ENCODE measurements at regions not wholly inside any gene's neighbourhood (a gene's known extent, or its start where the extent isn't known, plus 50 kb on each side); places are given as distances from the start of the nearest gene placed in this dataset.

- no peak for DNase-seq (ENCODE audit: low read depth in 4 of 4, low spot score in 2 of 4)
Measured at GRCh38 chr12:19707948-19708409, 268.7 kb downstream of the AEBP2 start.

DNA sequence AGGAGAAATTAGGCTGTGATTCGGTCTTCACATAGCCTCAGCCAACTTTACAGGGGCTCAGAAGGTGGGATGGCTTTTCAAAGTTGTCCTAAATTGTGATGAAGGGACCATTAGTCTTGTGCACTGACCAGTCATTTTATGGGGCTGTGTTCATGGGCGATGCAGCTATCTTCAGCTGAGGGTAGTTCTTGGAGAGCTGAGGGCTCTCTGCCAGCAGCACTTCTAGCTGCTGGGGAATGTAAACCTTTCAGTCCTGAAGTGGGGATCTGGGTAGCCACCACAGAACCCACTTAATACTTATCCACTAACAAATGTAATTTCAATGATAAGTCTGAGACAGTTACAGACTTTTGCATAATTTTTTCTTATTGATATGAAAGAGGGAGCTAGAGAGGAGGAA lies 270.6 kb downstream of the AEBP2 start:
- no peak for DNase-seq (ENCODE audit: low read depth in 4 of 4, low spot score in 2 of 4)

GRCh38 chr12:19710811-19711793 lies 271.8 kb downstream of the AEBP2 start:
- peak in 2 of 4 donors; percentile 31 to 39 for DNase-seq (ENCODE audit: low read depth in 4 of 4, low spot score in 2 of 4)

- DNase-seq (ENCODE audit: low read depth in 4 of 4, low spot score in 2 of 4) = no peak
Measured at GRCh38 chr12:19712041-19712440, 272.7 kb downstream of the AEBP2 start.

DNA sequence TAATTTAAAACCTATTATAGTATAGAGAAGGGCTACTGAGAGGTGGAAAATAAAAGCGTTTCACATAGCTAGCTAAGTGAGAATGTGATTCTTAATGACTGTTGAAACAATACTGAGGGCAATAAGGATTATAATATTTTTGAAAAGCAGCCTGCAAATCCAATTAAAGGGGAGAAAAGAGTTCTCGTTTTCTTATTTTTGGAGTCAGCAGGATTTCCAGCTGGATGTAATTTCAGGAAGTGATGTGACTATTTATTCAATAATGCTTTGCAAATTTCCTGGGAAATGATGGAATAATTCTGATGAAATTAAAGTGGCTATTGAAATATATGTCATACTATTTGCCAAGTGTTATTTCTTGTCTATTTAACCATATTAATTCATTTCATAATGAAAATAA lies 279.1 kb downstream of the AEBP2 start:
- no peak for DNase-seq (ENCODE audit: low read depth in 4 of 4, low spot score in 2 of 4)

GRCh38 chr12:19719672-19720071 lies 280.4 kb downstream of the AEBP2 start:
- DNase-seq (ENCODE audit: low read depth in 4 of 4, low spot score in 2 of 4) = no peak

DNA sequence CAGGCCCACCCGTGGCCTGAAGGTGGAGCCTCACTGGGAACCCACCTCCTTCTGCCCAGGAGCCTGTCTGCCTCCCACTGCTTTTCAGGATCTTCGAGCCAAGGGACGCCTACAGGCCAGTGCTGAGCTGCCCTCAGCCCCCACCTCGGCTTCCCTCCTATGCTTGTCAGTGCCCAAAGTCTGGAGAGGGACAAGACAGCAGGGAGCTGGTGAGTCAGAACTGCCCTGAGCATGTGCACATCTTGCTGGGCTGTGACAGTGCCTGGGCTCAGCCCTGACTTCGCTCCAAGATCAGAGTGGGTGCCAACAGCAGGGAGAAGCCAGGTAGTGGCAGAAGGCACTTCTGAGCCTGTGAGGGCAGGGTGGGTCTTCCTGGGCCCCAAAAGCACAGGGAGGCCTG lies 286.8 kb downstream of the AEBP2 start:
- DNase-seq (ENCODE audit: low read depth in 4 of 4, low spot score in 2 of 4) = no peak

DNA sequence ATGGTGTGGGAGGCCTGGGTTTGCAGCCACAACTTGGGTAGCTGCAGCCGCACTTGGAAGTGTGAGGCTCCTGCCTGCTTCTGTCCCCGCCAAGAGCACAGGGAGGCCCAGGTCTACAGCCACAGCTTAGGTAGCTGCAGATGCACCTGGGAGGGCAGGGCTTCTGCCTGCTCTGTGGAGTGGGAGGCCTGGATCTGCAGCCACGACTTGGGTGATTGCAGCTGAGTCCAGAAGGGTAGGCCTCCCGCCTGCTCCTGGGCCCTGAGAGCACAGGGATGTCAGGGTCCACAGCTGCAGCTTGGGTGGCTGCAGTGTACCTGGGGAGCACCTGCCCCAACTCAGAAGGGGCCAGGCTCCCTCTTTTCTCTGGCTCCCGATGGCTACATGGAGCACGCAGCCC lies 287.3 kb downstream of the AEBP2 start:
- no peak for DNase-seq (ENCODE audit: low read depth in 4 of 4, low spot score in 2 of 4)

DNA sequence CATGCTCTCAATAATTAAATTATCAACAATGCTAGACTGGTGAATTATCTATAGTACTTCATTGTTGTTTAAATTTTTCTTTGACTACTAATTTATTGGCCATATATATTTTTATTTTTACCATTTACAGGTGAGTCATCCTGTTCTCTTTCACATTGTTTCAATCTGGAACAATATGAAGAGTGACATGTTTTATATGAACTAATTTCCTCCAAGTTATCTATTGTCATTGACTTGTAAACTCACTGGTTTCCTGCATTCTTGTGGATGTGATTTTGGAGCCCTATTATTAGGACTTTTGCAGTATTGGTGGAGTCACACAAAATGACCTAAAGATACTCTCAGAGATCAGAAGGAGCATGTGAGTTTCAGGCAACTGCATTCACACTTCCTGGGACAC lies 297.7 kb downstream of the AEBP2 start:
- no peak for DNase-seq (ENCODE audit: low read depth in 4 of 4, low spot score in 2 of 4)

GRCh38 chr12:19739195-19739776 lies 300.0 kb downstream of the AEBP2 start:
- peak; percentile 32 to 70 (median 51) for DNase-seq (ENCODE audit: low read depth in 4 of 4, low spot score in 2 of 4)

GRCh38 chr12:19740472-19741131 lies 301.3 kb downstream of the AEBP2 start:
- no peak for DNase-seq (ENCODE audit: low read depth in 4 of 4, low spot score in 2 of 4)

DNA sequence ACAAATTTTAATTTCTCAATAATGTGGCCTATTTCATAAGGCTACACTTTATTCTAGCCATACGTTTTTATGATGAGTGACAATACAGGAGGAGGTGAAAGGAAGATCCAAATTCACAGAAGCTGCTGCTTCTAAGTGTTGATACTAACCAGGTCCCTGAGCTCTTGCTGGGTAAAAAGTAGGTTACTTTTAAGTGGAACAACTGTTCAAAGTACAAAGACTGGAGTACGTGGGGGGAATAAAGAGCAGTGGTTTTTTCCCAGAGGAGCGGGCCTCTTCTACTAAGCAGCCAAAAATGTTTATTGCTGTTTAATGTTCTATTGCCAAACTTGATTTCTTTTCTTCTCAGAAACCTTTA lies 301.8 kb downstream of the AEBP2 start:
- DNase-seq (ENCODE audit: low read depth in 4 of 4, low spot score in 2 of 4) = no peak

- no peak for DNase-seq (ENCODE audit: low read depth in 4 of 4, low spot score in 2 of 4)
Measured at GRCh38 chr12:19744705-19745218, 305.5 kb downstream of the AEBP2 start.

DNA sequence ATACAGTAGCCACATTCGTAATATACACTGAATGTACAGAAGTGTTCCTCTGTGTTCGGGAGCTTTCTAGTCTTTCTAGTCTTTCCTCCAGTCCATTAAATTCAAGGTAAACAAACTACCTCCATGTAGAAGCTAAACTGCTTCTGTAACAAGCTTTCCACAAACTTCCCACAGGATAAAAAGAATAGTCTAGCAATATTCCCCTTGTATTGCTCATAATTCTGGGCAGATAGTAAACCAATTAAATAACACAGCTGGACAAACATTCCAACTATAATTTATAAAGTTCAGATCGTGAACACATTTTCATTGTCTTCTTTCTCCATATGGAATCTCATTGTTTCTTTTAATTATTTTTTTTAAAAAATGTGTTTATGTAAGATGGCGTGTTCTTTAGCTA lies 307.2 kb downstream of the AEBP2 start:
- no peak for DNase-seq (ENCODE audit: low read depth in 4 of 4, low spot score in 2 of 4)

DNA sequence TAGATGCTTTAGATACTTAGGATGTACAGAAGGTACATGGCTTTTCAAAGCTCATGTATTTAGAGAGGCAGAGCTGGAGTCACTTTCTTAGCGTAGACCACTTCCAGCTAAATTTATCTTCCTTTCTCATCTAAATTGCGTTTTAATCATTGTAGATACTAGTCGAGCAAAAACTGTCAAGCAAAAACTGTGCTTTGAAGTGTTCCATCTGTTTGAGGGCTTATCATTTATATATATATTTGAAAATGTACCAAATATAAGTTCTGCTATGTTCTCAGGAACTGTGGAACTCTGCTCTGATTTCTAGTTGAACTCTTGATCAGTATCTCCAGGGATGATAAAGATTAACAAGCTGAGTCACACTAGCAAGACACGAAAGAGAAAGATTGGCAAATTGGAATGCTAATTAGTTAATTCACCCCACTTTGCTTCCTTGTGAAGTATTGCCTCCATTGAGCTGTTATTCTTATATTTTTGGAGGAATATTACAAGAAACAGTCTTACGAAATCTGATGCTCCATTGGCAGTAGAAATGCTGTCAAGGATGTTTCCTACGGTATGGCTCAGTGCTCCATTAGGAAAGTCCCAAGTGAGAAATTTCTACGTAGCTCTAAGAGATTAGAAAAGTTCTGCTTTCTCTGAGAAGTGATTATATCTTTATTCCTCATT lies 310.7 kb downstream of the AEBP2 start:
- no peak for DNase-seq (ENCODE audit: low read depth in 4 of 4, low spot score in 2 of 4)

- DNase-seq (ENCODE audit: low read depth in 4 of 4, low spot score in 2 of 4) = no peak
Measured at GRCh38 chr12:19751078-19751477, 311.8 kb downstream of the AEBP2 start.

DNA sequence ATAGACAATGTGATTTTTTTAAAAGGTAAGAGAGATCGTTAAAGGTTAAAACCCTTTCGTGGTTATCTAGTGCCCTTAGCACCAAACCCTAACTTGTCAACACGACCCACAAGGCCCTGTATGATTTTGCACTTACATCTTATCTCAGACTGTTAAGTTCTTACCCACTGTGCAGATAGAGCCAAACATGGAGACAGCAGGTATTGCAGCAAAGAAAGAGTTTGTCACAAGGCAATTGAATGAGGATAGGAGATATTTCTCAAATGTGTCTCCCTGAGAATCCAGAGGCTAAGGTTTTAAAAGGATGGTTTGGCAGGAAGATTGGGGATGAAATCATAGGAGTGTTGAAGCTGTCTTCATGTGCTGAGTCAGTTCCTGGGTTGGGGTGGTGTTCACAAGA lies 313.4 kb downstream of the AEBP2 start:
- DNase-seq (ENCODE audit: low read depth in 4 of 4, low spot score in 2 of 4) = no peak

DNA sequence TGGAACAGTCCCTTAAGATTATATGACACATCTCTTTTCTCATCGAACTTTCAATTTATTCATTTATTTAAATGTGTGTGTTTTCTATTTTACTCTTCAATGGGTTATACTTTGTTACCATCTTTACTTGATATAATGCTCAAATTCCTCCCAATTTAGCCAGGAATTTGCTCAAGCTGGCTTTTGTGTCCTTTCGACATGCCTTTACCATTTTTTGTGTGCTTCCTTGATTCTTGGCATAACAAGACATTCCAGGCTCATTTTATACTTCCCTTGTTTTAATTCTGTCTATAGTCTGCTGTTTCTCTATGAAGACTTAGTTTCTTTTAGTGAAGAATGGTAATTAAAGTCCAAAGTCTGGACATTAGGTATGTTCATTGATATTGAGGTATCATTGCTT lies 315.8 kb downstream of the AEBP2 start:
- DNase-seq (ENCODE audit: low read depth in 4 of 4, low spot score in 2 of 4) = no peak

GRCh38 chr12:19757317-19757877 lies 318.1 kb downstream of the AEBP2 start:
- no peak for DNase-seq (ENCODE audit: low read depth in 4 of 4, low spot score in 2 of 4)

DNA sequence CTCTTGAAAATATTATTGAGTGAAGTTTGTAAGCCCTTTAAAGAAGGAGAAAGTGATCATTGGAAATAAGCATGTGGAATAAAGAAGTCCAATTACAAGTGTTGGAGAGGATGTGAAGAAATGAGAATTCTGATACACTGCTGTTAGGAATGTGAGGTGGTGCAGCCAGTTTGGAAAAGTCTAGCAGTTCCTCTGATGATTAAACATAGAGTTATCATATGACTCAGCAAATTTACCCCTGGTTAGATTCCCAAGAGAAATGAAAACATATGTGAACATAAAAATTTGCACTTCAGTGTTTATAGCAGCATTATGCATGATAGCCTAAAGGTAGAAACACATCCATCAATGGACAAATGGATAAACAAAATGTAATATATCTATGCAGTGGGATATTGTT lies 319.9 kb downstream of the AEBP2 start:
- no peak for DNase-seq (ENCODE audit: low read depth in 4 of 4, low spot score in 2 of 4)

Measured in left renal cortex interstitium (tissue), 4 donors.